ENCODE measurements at regions not wholly inside any gene's neighbourhood (a gene's known extent, or its start where the extent isn't known, plus 50 kb on each side); places are given as distances from the start of the nearest gene placed in this dataset.

- DNase-seq (ENCODE audit: extremely low spot score, insufficient read length, low read depth) (no peak), FAIRE-seq (no peak)
Measured at GRCh38 chr4:95985791-95986550, 146.1 kb downstream of the PDHA2 start.

GRCh38 chr4:95987851-95988250 lies 148.0 kb downstream of the PDHA2 start:
- no peak for FAIRE-seq
- DNase-seq (ENCODE audit: extremely low spot score, insufficient read length, low read depth) = no peak

- no peak for FAIRE-seq
- DNase-seq (ENCODE audit: extremely low spot score, insufficient read length, low read depth) = no peak
Measured at GRCh38 chr4:95998311-95998710, 158.4 kb downstream of the PDHA2 start.

- DNase-seq (ENCODE audit: extremely low spot score, insufficient read length, low read depth) = no peak
- no peak for FAIRE-seq
Measured at GRCh38 chr4:96003951-96004740, 164.3 kb downstream of the PDHA2 start.

GRCh38 chr4:96009427-96010119 lies 169.7 kb downstream of the PDHA2 start:
- FAIRE-seq = no peak
- DNase-seq (ENCODE audit: extremely low spot score, insufficient read length, low read depth) = no peak

GRCh38 chr4:96012687-96013086 lies 172.8 kb downstream of the PDHA2 start:
- FAIRE-seq = no peak
- DNase-seq (ENCODE audit: extremely low spot score, insufficient read length, low read depth) = no peak

- FAIRE-seq = no peak
- DNase-seq (ENCODE audit: extremely low spot score, insufficient read length, low read depth) = no peak
Measured at GRCh38 chr4:96016634-96017299, 176.9 kb downstream of the PDHA2 start.

- FAIRE-seq (no peak), DNase-seq (ENCODE audit: extremely low spot score, insufficient read length, low read depth) (no peak)
Measured at GRCh38 chr4:96025011-96025410, 185.1 kb downstream of the PDHA2 start.

GRCh38 chr4:96035727-96036126 lies 195.8 kb downstream of the PDHA2 start:
- FAIRE-seq = no peak
- DNase-seq (ENCODE audit: extremely low spot score, insufficient read length, low read depth) = no peak

GRCh38 chr4:96036781-96037180 lies 196.9 kb downstream of the PDHA2 start:
- FAIRE-seq = no peak

GRCh38 chr4:96037705-96038104 lies 197.8 kb downstream of the PDHA2 start:
- no peak for FAIRE-seq

More at GRCh38 chr4:96036781-96037180, 196.9 kb downstream of the PDHA2 start:
- DNase-seq (ENCODE audit: extremely low spot score, insufficient read length, low read depth) = no peak

GRCh38 chr4:96039217-96039616 lies 199.3 kb downstream of the PDHA2 start:
- DNase-seq (ENCODE audit: extremely low spot score, insufficient read length, low read depth) (no peak), FAIRE-seq (no peak)

More at GRCh38 chr4:96037705-96038104, 197.8 kb downstream of the PDHA2 start:
- no peak for DNase-seq (ENCODE audit: extremely low spot score, insufficient read length, low read depth)

- no peak for FAIRE-seq
- no peak for DNase-seq (ENCODE audit: extremely low spot score, insufficient read length, low read depth)
Measured at GRCh38 chr4:96039803-96040436, 200.0 kb downstream of the PDHA2 start.

GRCh38 chr4:96044971-96045370 lies 205.1 kb downstream of the PDHA2 start:
- DNase-seq (ENCODE audit: extremely low spot score, insufficient read length, low read depth) = no peak
- no peak for FAIRE-seq

- FAIRE-seq = no peak
- no peak for DNase-seq (ENCODE audit: extremely low spot score, insufficient read length, low read depth)
Measured at GRCh38 chr4:96052827-96053226, 212.9 kb downstream of the PDHA2 start.

- no peak for DNase-seq (ENCODE audit: extremely low spot score, insufficient read length, low read depth)
- FAIRE-seq = no peak
Measured at GRCh38 chr4:96056346-96056934, 216.5 kb downstream of the PDHA2 start.

GRCh38 chr4:96063639-96064038 lies 223.7 kb downstream of the PDHA2 start:
- FAIRE-seq = no peak

GRCh38 chr4:96073461-96073860 lies 233.6 kb downstream of the PDHA2 start:
- no peak for FAIRE-seq
- no peak for DNase-seq (ENCODE audit: extremely low spot score, insufficient read length, low read depth)

More at GRCh38 chr4:96063639-96064038, 223.7 kb downstream of the PDHA2 start:
- no peak for DNase-seq (ENCODE audit: extremely low spot score, insufficient read length, low read depth)

- FAIRE-seq (no peak), DNase-seq (ENCODE audit: extremely low spot score, insufficient read length, low read depth) (no peak)
Measured at GRCh38 chr4:96092151-96092705, 252.3 kb downstream of the PDHA2 start.

Data from GM18507 (cell line).